GM19438 (cell line): ENCODE measurements at regions not wholly inside any gene's neighbourhood (a gene's known extent, or its start where the extent isn't known, plus 50 kb on each side); places are given as distances from the start of the nearest gene placed in this dataset.

Experiments
- ATAC-seq: cut with Tn5 transposase; IDR thresholded peaks from one replicate; pipeline ENCODE4 v1.9.1; 2021; ENCODE audit warnings: low read depth; ENCODE audit not compliant: unreplicated experiment

GRCh38 chr2:4539121-4539520 is 835.7 kb downstream of the DCDC2C start:
- no peak for ATAC-seq

- ATAC-seq = no peak
These were observed 846.4 kb downstream of the DCDC2C start for GRCh38 chr2:4549666-4550210.

- no peak for ATAC-seq
These were observed 848.5 kb downstream of the DCDC2C start for GRCh38 chr2:4551691-4552474.

- ATAC-seq = no peak
These were observed 849.9 kb downstream of the DCDC2C start for GRCh38 chr2:4553241-4553640.

- no peak for ATAC-seq
These were observed 852.9 kb downstream of the DCDC2C start for GRCh38 chr2:4556135-4556896.

- no peak for ATAC-seq
These were observed 857.8 kb downstream of the DCDC2C start for GRCh38 chr2:4561196-4561595.

- no peak for ATAC-seq
These were observed 872.7 kb downstream of the DCDC2C start for GRCh38 chr2:4576075-4576474.

- no peak for ATAC-seq
These were observed 876.6 kb downstream of the DCDC2C start for GRCh38 chr2:4579977-4580376.

- ATAC-seq = no peak
These were observed 881.8 kb downstream of the DCDC2C start for GRCh38 chr2:4585057-4585635.

- ATAC-seq = no peak
These were observed 885.2 kb downstream of the DCDC2C start for GRCh38 chr2:4588606-4589005.

GRCh38 chr2:4591261-4591660 is 887.9 kb downstream of the DCDC2C start:
- ATAC-seq = no peak

- ATAC-seq = no peak
These were observed 894.0 kb downstream of the DCDC2C start for GRCh38 chr2:4597400-4597799.

GRCh38 chr2:4604767-4605166 is 901.4 kb downstream of the DCDC2C start:
- no peak for ATAC-seq

GRCh38 chr2:4618141-4618540 is 914.8 kb downstream of the DCDC2C start:
- no peak for ATAC-seq

- ATAC-seq = no peak
These were observed 915.4 kb downstream of the DCDC2C start for GRCh38 chr2:4618630-4619228.

- ATAC-seq = no peak
These were observed 925.7 kb downstream of the DCDC2C start for GRCh38 chr2:4628998-4629501.

- no peak for ATAC-seq
These were observed 931.9 kb downstream of the DCDC2C start for GRCh38 chr2:4635289-4635688.

GRCh38 chr2:4653991-4654390 is 950.6 kb downstream of the DCDC2C start:
- no peak for ATAC-seq

GRCh38 chr2:4656326-4656725 is 953.0 kb downstream of the DCDC2C start:
- no peak for ATAC-seq

GRCh38 chr2:4662161-4662779 is 958.9 kb downstream of the DCDC2C start:
- no peak for ATAC-seq
